Smooth muscle cell (in vitro differentiated cells): ENCODE measurements at regions not wholly inside any gene's neighbourhood (a gene's known extent, or its start where the extent isn't known, plus 50 kb on each side); places are given as distances from the start of the nearest gene placed in this dataset.

Source experiments
- DNase-seq: peaks from one replicate; lab custom pipeline; 2025; ENCODE audit not compliant: unreplicated experiment; lab: John Stamatoyannopoulos, UW
- H2AFZ ChIP-seq: fragments of 200-600 bp; sonication (generic); 2 replicates; pipeline ENCODE4 v1.6.0; 2016; ENCODE audit warnings: antibody characterized with exemption, low read depth, mild to moderate bottlenecking
- H3F3A ChIP-seq: fragments of 200-600 bp; sonication (generic); 2 replicates; pipeline ENCODE4 v1.6.0; 2017; ENCODE audit warnings: antibody characterized with exemption, low read depth
- H3K27ac ChIP-seq: fragments of 200-600 bp; sonication (generic); 2 replicates; pipeline ENCODE4 v1.5.1; 2016; ENCODE audit warnings: low read depth, mild to moderate bottlenecking
- H3K27me3 ChIP-seq: fragments of 200-600 bp; sonication (generic); 2 replicates; pipeline ENCODE4 v1.6.1; 2016; ENCODE audit warnings: low read depth, mild to moderate bottlenecking
- H3K36me3 ChIP-seq: fragments of 200-600 bp; sonication (generic); 2 replicates; pipeline ENCODE4 v1.5.1; 2016; ENCODE audit warnings: low read depth
- H3K4me1 ChIP-seq: fragments of 200-600 bp; sonication (generic); 2 replicates; pipeline ENCODE4 v1.5.1; 2016; ENCODE audit warnings: low read depth
- H3K4me2 ChIP-seq: fragments of 200-600 bp; sonication (generic); 2 replicates; pipeline ENCODE4 v1.6.0; 2016; ENCODE audit warnings: mild to moderate bottlenecking
- H3K4me3 ChIP-seq: fragments of 200-600 bp; sonication (generic); 2 replicates; pipeline ENCODE4 v1.5.1; 2016; ENCODE audit warnings: mild to moderate bottlenecking
- H3K79me2 ChIP-seq: fragments of 200-600 bp; sonication (generic); 2 replicates; pipeline ENCODE4 v1.6.0; 2016; ENCODE audit warnings: low read depth, mild to moderate bottlenecking
- H3K9ac ChIP-seq: fragments of 200-600 bp; sonication (generic); 2 replicates; pipeline ENCODE4 v1.6.0; 2016; ENCODE audit warnings: low read depth
- H3K9me3 ChIP-seq: fragments of 200-600 bp; sonication (generic); replicated peaks from 2 replicates; pipeline ENCODE4 v1.5.1; 2016; ENCODE audit warnings: low read depth
- H4K20me1 ChIP-seq: fragments of 200-600 bp; sonication (generic); 2 replicates; pipeline ENCODE4 v1.6.0; 2016; ENCODE audit warnings: low read depth
- WGBS: methylation state at CpG from one replicate; pipeline ENCODE4 v1.1.7; 2016; ENCODE audit warnings: low lambda C conversion rate; 5-methylcytosine and 5-hydroxymethylcytosine counted together
- TF ChIP-seq, protein P1 (sequence below): fragments of 200-600 bp; sonication (generic); IDR thresholded peaks from 2 replicates; pipeline ENCODE4 v1.5.1; 2017; ENCODE audit warnings: borderline replicate concordance, mild to moderate bottlenecking, antibody characterized with exemption; ENCODE audit not compliant: insufficient read depth, poor library complexity, severe bottlenecking

DNA sequence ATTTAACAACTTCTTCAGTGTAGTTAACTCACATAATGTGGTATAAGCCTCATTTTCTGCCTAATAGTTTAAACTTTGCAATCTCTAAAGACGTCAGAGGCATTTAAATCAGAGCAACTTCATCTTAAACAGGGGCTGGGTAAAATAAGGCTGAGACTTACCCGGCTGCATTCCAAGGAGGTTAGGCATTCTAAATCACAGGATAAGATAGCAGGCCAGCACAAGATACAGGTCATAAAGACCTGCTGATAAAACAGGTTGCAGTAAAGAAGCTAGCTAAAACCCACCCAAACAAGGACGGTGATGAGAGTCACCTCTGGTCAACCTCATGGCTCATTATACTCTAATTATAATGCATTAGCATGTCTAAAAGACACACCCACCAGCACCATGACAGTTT, 115.6 kb upstream of the PKP2 start:
- TF ChIP-seq, protein P1, sequence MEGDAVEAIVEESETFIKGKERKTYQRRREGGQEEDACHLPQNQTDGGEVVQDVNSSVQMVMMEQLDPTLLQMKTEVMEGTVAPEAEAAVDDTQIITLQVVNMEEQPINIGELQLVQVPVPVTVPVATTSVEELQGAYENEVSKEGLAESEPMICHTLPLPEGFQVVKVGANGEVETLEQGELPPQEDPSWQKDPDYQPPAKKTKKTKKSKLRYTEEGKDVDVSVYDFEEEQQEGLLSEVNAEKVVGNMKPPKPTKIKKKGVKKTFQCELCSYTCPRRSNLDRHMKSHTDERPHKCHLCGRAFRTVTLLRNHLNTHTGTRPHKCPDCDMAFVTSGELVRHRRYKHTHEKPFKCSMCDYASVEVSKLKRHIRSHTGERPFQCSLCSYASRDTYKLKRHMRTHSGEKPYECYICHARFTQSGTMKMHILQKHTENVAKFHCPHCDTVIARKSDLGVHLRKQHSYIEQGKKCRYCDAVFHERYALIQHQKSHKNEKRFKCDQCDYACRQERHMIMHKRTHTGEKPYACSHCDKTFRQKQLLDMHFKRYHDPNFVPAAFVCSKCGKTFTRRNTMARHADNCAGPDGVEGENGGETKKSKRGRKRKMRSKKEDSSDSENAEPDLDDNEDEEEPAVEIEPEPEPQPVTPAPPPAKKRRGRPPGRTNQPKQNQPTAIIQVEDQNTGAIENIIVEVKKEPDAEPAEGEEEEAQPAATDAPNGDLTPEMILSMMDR, result no peak
- peak overlapping the region; percentile 31 for H3K27ac ChIP-seq
- no peaks in the 10 kb centered on the region for H3K36me3 ChIP-seq
- no peak overlapping the region for H3K4me3 ChIP-seq
- H3K4me2 ChIP-seq, result peak overlapping the region; percentile 21
- DNase-seq, result no peak
- no peaks in the 10 kb centered on the region for H3K4me1 ChIP-seq
- H3K9me3 ChIP-seq, result no peaks in the 10 kb centered on the region
- no peaks in the 10 kb centered on the region for H3F3A ChIP-seq
- no peaks in the 10 kb centered on the region for H4K20me1 ChIP-seq
- WGBS, result 13% methylated on average over 3 of the region's 3 CpGs
- no peaks in the 10 kb centered on the region for H3K79me2 ChIP-seq
- no peak overlapping the region for H2AFZ ChIP-seq
- no peak overlapping the region for H3K9ac ChIP-seq
- no peaks in the 10 kb centered on the region for H3K27me3 ChIP-seq

DNA sequence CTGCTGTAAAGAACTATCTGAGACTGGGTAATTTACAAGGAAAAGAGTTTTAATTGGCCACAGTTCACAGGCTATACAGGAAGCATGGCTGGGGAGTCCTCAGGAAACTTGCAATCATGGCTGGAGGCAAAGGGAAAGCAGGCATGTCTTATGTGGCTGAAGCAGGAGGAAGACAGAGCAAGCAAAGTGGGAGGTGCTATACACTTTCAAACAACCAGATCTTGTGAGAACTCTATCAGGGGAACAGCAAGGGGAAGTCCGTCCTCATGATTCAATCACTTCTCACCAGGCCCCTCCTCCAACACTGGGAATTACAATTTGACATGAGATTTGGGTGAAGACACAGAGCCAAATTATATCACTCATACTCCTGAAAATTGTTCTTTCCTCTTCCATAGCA, 109.5 kb upstream of the PKP2 start:
- H3K79me2 ChIP-seq, result no peaks in the 10 kb centered on the region
- H3F3A ChIP-seq, result no peaks in the 10 kb centered on the region
- H3K4me3 ChIP-seq, result no peak overlapping the region

DNA sequence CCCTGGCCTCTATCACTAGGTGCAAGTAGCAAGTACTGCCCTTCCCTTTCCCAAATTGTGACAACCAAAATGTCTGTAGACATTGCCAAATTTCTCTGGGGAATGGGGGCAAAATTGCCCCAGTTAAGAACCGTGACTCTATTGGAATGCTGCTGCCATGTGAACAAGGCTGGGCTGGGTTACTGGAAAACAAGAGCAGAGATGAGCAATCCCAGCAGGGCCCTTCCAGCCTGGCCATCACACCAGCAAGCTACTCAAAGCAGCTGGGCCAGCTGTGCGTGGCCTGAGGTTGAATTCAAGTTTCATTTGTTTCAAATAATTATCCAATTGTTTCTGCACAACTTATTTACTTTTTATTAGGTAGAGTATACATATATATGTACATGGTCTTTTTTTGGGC, 103.4 kb upstream of the PKP2 start:
- Histone ChIP-seq H2AFZ (no peak overlapping the region), H3K4me1 (no peaks in the 10 kb centered on the region), H4K20me1 (no peaks in the 10 kb centered on the region), H3K9ac (no peak overlapping the region), H3K36me3 (no peaks in the 10 kb centered on the region), H3K27me3 (no peaks in the 10 kb centered on the region), H3K79me2 (no peaks in the 10 kb centered on the region), H3K4me2 (no peak overlapping the region), H3F3A (no peaks in the 10 kb centered on the region), H3K4me3 (no peak overlapping the region), H3K27ac (no peak overlapping the region), H3K9me3 (no peaks in the 10 kb centered on the region)
- 74% methylated on average over 2 of the region's 2 CpGs for WGBS
- DNase-seq, result no peak
- TF ChIP-seq, protein P1, result no peak

More for the DNA sequence above, 109.5 kb upstream of the PKP2 start:
- no peak for DNase-seq
- no peaks in the 10 kb centered on the region for H3K9me3 ChIP-seq
- H3K4me2 ChIP-seq, result no peak overlapping the region
- H2AFZ ChIP-seq, result no peak overlapping the region
- H3K27me3 ChIP-seq, result no peaks in the 10 kb centered on the region
- H3K9ac ChIP-seq, result no peak overlapping the region
- no peaks in the 10 kb centered on the region for H4K20me1 ChIP-seq
- no peaks in the 10 kb centered on the region for H3K36me3 ChIP-seq
- H3K27ac ChIP-seq, result no peak overlapping the region
- H3K4me1 ChIP-seq, result no peaks in the 10 kb centered on the region
- TF ChIP-seq, protein P1, result no peak
- WGBS, result 77% methylated on average over 1 of the region's 1 CpG

DNA sequence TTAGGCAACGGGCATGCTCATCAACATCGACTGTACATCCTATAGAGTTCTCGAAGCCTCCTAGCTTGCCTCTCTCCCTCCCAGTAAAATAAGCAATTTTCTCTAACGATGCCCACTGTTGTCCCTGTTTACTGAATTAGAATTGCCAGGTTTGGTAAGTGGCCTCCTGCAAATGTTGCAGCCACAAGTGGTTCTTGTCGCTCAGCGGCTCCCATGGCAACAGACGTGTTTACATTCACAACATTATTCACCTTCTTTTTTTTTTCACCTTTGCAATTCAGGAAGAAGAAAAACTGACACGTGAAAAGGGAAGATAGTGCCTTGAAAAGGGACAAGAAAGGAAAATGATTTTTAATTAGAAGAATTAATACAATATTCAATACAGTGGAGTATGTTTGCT, 100.9 kb upstream of the PKP2 start:
- Histone ChIP-seq H4K20me1 (no peaks in the 10 kb centered on the region), H3K4me1 (no peaks in the 10 kb centered on the region), H3K36me3 (no peaks in the 10 kb centered on the region), H3K9ac (no peak overlapping the region), H3K27me3 (no peaks in the 10 kb centered on the region), H2AFZ (peak overlapping the region; percentile 49), H3K79me2 (no peaks in the 10 kb centered on the region), H3K4me2 (no peak overlapping the region), H3K9me3 (no peaks in the 10 kb centered on the region), H3F3A (no peaks in the 10 kb centered on the region), H3K27ac (no peak overlapping the region), H3K4me3 (no peak overlapping the region)
- 74% methylated on average over 8 of the region's 8 CpGs for WGBS
- DNase-seq, result no peak
- TF ChIP-seq, protein P1, result no peak
